ENCODE measurements at regions not wholly inside any gene's neighbourhood (a gene's known extent, or its start where the extent isn't known, plus 50 kb on each side); places are given as distances from the start of the nearest gene placed in this dataset.

DNA sequence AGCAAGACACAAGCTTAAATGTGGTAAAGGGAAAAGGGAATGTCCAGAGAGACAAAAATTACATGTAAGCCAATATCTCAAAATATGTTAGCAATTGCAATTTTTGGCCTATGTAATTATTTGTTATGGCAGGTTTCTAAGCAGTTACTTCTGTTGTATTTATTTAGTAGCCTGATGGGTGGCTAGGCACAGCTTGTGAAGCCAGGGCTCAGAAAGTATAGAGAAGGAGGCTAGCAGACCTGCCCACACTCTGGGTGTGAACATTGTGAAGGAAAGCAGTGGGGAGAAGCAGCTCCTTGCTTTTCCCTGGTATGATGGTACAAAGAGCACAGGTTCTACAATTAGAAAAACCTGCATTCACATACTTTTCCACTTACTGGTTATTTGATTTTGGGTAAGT lies 196.5 kb upstream of the PGR start:
- Mint-ChIP-seq H3K36me3 (no peaks in the 10 kb centered on the region), H3K9me3 (peaks cover 4 to 16% of the 10 kb centered on the region in 2 donors), H3K27ac (no peak overlapping the region)
- ATAC-seq, result no peak
- no peak for DNase-seq (ENCODE audit: low spot score in 2 of 2)

DNA sequence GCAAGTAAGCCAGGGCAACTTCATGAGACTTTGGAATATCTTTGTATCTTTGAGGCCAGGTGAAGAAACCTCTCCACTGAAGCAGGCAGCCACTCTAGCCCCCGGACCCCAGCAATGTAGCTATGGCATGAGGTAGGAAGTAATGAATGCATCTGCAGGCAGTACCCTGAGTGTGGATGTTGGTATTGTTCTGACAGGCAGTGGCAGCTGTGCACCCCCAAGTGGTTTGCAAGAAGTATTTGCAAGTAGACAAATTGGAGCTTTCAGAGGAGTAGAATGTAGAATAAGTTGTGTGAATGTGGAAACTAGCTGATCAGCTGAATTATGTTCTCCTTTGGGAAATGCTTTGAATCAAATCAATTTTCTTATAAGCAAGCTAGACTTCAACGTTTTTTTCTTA lies 194.4 kb upstream of the PGR start:
- no peaks in the 10 kb centered on the region for H3K36me3 Mint-ChIP-seq
- H3K27ac Mint-ChIP-seq, result no peak overlapping the region
- ATAC-seq (no peak), DNase-seq (ENCODE audit: low spot score in 2 of 2) (no peak)
- H3K9me3 Mint-ChIP-seq, result peaks cover 3 to 5% of the 10 kb centered on the region in 2 donors

DNA sequence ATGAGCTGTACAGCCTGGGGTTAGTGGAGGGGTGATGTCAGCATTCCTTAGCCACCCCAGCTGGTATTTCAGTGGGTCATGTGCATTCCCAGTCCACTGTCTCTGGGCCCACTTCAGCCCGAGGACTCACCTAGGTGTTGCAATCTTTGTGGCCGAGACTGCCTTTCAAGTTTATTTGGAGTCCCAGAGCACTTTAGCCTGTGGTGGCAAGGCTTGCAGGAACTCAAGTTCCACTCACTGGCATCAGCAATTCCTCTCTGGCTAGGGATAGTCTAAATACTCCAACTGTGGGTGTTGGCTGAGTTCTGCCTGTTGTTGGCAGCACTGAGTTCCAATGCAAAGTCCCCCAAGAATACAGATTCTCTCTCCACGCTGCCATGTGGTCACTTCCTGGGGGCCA lies 191.6 kb upstream of the PGR start:
- no peak for DNase-seq (ENCODE audit: low spot score in 2 of 2)
- Mint-ChIP-seq H3K9me3 (peaks cover 9 to 10% of the 10 kb centered on the region in 2 donors), H3K27ac (no peak overlapping the region), H3K36me3 (no peaks in the 10 kb centered on the region)
- no peak for ATAC-seq

DNA sequence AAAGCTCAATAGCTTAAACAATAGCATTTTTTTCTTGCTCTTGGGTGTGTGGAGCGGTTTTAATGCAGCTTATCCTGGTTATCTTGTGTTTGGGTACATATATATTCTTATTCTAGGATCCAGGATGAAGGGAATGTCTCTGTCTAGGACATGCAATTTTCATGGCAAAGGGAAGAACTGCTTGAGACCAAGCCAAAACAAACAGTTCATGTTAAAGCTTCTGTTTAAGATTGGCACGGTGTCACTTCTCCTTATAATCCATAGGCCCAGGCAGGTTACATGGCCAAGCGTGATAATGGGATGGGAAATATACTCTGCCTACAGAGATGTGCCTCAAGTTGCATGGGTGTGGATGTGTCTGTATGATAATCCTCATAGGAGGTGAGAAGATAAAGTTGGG lies 177.1 kb upstream of the PGR start:
- H3K36me3 Mint-ChIP-seq, result no peaks in the 10 kb centered on the region

DNA sequence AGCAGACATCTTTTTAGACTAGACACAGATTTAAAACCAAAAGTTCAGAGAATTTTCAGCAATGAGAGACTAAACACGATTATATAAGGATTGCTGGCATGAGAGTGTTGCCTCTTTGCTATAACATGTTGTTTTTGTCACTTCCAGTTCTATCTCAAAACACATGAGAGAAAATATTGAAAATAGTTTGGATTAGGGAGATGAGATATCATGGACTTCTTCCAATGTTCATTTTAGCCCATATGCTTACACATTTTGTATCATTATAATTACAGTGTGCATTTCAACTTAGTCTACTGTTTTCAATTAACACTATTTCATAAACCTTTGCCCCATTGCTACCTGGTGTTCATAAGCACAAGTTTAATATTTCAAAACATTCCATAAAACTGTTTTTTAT lies 175.9 kb upstream of the PGR start:
- no peaks in the 10 kb centered on the region for H3K36me3 Mint-ChIP-seq
- no peak for ATAC-seq
- peaks cover 0 to 2% of the 10 kb centered on the region in 2 donors for H3K9me3 Mint-ChIP-seq

More for the DNA sequence above, 177.1 kb upstream of the PGR start:
- Mint-ChIP-seq H3K27ac (no peak overlapping the region), H3K9me3 (peaks cover 4 to 5% of the 10 kb centered on the region in 2 donors)
- DNase-seq (ENCODE audit: low spot score in 2 of 2) (no peak), ATAC-seq (no peak)

DNA sequence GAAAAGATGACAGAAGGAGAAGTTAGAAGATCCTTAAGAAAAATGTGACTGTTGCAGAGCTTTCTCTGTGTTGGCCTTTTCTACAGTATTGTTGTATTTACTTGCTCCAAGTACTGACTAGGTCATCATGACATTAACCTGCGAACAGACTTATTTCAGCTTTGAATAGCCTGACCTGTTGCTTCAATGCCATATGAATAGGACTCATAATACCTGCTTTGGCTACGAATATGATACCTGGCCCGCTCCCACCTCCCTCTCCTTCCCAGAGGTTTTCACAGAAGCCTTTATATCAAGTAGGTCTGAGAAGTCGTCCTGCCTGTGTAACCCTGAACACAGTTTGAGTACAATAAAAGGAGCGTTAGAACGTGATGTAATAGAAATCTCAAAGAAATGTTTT lies 169.6 kb upstream of the PGR start:
- DNase-seq (ENCODE audit: low spot score in 2 of 2) (no peak), ATAC-seq (no peak)
- no peak overlapping the region for H3K27ac Mint-ChIP-seq
- H3K36me3 Mint-ChIP-seq, result peaks cover 0 to 11% of the 10 kb centered on the region in 2 donors
- peaks cover 10 to 23% of the 10 kb centered on the region in 2 donors for H3K9me3 Mint-ChIP-seq

More for the DNA sequence above, 175.9 kb upstream of the PGR start:
- DNase-seq (ENCODE audit: low spot score in 2 of 2), result no peak
- no peak overlapping the region for H3K27ac Mint-ChIP-seq

DNA sequence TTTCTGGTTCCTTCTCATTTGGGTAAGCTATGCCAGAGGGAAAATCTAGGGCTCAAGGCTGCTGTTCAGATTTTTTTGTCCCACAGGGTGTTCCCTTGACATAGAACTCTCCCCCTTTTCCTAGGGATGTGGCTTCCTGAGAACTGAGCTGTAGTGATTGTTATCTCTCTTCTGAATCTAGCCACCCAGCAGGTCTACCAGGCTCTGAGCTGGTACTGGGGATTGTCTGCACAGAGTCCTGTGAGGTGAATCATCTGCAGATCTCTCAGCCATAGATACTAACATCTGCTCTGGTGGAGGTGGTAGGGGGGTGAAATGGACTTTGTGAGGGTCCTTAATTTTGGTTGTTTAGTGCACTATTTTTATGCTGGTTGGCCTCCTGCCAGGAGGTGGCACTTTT lies 167.3 kb upstream of the PGR start:
- Mint-ChIP-seq H3K9me3 (peaks cover 18 to 29% of the 10 kb centered on the region in 2 donors), H3K36me3 (peaks cover 0 to 11% of the 10 kb centered on the region in 2 donors), H3K27ac (no peak overlapping the region)
- no peak for ATAC-seq
- DNase-seq (ENCODE audit: low spot score in 2 of 2), result no peak

DNA sequence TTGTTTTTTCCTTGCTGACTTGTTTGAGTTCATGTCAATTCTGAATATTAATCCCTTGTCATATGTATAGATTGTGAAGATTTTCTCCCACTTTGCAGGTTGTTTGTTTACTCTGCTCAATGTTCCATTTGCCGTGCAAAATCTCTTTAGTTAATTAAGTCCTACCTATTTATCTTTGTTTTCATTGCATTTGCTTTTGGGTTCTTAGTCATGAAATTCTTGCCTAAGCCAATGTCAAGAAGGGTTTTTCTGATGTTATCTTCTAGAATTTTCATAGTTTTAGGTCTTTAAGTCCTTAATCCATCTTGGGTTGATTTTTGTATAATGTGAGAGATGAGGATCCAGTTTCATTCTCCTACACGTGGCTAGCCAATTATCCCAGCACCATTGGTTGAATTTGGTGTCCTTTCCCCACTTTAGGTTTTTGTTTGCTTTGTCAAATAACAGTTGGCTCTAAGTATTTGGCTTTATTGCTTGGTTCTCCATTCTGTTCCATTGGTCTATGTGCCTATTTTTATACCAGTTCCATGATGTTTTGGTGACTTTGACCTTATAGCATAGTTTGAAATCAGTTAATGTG lies 163.1 kb upstream of the PGR start:
- DNase-seq (ENCODE audit: low spot score in 2 of 2), result no peak
- no peak for ATAC-seq
- Mint-ChIP-seq H3K9me3 (peaks cover 22 to 26% of the 10 kb centered on the region in 2 donors), H3K36me3 (peaks cover 0 to 11% of the 10 kb centered on the region in 2 donors), H3K27ac (no peak overlapping the region)

DNA sequence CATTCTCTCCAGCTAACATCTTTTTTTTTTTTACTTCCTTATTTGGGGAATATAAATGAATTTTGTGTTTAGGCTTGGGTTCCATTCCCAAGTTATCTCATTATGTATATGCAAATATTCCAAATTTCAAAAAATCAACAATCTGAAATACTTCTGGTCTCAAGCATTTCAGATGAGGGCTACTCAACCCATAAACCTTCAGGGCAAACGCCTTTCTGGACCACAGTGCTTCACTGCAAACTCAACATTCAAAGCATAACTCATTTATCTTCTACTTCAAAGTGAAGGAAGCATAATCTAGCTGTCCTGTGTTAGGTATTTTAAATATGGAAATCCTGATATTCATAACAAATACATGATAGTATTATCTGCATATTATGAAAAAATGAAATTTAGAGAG lies 161.7 kb upstream of the PGR start:
- H3K27ac Mint-ChIP-seq, result no peak overlapping the region
- DNase-seq (ENCODE audit: low spot score in 2 of 2), result no peak
- peaks cover 22 to 26% of the 10 kb centered on the region in 2 donors for H3K9me3 Mint-ChIP-seq
- no peak for ATAC-seq
- peaks cover 0 to 11% of the 10 kb centered on the region in 2 donors for H3K36me3 Mint-ChIP-seq

DNA sequence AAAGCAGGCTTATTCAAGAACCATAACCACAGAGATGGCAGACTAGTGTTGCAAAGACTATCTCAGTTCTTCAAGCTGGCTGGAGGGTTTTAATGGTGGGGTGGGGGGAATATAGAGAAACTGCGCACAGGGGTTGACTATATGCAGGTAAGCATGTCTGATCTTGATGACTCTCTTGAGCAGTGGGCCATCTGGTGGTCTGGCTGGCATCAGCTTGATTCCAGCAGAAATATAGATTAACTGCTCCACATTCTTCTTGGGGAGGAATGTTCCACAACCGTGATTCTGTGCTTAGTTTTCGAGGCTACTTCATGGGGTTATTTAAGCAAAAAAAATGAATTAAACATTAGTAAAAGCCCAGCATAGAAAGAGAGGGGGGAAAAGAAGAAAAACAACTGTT lies 158.8 kb upstream of the PGR start:
- ATAC-seq (no peak), DNase-seq (ENCODE audit: low spot score in 2 of 2) (no peak)
- Mint-ChIP-seq H3K9me3 (peaks cover 7 to 21% of the 10 kb centered on the region in 2 donors), H3K36me3 (no peaks in the 10 kb centered on the region), H3K27ac (no peak overlapping the region)

DNA sequence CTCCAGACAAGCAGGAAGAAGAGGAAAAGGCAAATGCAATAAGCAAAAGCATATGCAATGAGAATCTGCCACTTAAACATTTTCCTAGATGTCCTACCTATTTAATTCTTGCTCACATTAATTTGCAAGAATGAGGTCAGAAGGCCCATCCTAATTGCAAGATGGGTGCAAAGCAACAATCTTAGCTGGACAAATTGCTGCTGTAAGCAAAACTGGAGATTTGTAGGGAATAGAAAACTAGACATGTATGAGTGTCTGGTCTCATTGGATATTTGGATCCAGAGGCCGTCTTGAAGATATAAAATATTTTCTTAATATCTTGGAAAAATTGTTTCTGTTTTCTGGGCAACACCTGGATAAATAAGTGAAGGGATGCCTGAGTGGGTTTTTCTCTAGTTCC lies 150.1 kb upstream of the PGR start:
- DNase-seq (ENCODE audit: low spot score in 2 of 2) (no peak), ATAC-seq (no peak)
- Mint-ChIP-seq H3K9me3 (peaks cover 15% of the 10 kb centered on the region in 2 donors), H3K27ac (no peak overlapping the region), H3K36me3 (no peaks in the 10 kb centered on the region)

DNA sequence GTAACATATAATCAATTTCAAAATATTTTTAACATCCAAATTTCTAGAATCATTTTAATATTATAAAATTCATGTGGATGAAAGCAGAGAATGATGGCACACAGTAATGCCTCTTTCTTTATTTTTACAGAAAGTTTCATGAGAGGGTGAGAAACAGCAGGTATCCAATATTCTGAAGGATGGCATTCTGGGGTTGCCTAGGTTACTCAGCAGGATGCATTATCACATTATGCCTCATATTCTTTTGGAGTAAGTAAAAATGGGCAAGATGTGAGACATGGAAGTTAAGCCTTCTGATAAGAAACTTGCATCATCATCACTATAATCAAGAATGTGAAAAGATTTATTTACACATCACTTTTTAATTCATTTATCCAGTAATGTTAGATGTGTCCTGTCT lies 148.7 kb upstream of the PGR start:
- Mint-ChIP-seq H3K27ac (no peak overlapping the region), H3K36me3 (no peaks in the 10 kb centered on the region), H3K9me3 (peaks cover 15 to 20% of the 10 kb centered on the region in 2 donors)
- ATAC-seq, result no peak
- DNase-seq (ENCODE audit: low spot score in 2 of 2), result no peak

DNA sequence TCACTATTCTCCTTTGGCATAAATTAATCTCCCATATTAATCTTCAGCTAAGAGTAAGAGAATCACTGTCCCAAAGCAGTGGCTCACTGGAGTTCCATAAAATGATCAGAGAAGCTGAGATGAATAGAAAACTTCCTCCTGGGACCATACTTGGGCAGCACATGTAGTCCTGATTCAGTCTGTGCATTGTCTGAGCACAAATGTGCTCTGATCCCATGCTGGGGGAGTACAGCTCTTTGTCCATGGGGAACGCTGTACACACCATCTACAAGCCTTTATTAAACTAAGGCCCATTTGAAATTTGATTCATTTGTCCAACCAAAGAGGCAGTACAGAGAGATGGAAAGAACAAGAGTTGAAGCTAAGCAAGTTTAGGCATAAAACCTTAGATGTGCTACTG lies 147.4 kb upstream of the PGR start:
- Mint-ChIP-seq H3K27ac (no peak overlapping the region), H3K9me3 (peaks cover 20 to 28% of the 10 kb centered on the region in 2 donors), H3K36me3 (no peaks in the 10 kb centered on the region)
- ATAC-seq (no peak), DNase-seq (ENCODE audit: low spot score in 2 of 2) (no peak)

DNA sequence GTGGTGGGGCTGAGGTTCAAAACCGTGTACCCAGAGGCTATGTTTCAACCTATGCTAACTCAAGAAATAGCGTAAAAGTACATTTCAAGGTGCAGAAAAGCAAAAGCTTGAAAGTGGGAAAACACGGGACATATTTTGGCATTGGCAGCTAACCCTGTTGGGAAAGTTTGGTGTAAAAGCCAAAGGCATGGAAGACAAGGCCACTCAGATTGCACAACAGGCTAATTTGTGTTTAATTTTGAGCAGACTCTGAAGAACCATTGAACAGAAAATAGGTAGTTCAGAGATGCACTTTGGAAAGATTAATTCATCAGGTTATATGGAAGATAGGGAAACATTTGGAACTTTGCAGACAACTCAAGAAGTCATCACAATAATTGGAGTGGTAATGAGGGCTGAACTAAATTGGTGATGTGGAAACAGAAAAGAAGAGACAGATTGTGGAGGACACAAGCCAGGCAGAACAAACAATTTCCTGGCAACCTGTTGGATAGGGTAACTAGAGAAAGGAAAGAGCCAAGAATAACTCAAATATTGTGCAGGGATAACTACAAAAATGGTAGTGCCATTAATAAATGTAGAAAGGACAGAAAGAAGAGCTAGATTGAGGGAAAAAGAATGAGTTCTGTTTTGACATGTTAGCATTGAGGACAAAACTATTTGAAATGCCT lies 140.5 kb upstream of the PGR start:
- ATAC-seq, result no peak
- no peak for DNase-seq (ENCODE audit: low spot score in 2 of 2)
- Mint-ChIP-seq H3K36me3 (no peaks in the 10 kb centered on the region), H3K27ac (no peak overlapping the region), H3K9me3 (peaks cover 13 to 34% of the 10 kb centered on the region in 2 donors)

DNA sequence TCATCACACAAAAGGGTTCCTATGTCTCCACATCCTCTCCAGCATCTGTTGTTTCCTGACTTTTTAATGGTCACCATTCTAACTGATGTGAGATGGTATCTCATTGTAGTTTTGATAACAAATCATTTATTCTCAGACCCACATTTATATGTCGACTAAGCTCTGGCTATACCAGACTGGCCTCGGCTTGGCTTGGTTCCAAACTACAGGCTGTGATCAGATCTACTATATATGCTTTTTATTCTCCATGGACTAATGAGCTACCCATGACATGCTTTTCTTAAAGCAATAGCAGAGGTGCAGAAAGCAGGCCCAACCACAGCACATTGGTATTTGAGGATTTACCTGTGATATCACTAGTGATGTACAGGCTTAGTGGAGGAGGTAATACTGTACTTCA lies 139.8 kb upstream of the PGR start:
- peaks cover 18 to 39% of the 10 kb centered on the region in 2 donors for H3K9me3 Mint-ChIP-seq

DNA sequence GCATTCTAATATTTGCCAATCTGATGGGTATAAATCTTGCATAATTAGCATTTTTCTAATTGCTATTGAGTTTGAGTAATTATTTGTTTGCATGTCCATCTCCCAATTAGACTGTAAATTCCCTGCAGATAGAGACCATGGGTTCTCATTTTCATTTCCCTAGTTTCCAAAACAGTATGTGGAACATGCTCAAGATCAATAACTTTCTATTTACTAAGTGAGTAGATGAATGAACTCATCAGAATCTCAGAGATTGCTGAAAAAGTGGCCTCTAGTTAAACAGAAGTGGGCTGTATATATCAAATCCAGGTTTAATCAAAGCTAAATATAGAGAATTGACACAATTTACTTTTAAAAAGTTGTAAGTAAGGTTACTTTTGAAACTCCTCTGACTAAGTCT lies 138.0 kb upstream of the PGR start:
- ATAC-seq (no peak), DNase-seq (ENCODE audit: low spot score in 2 of 2) (no peak)
- H3K27ac Mint-ChIP-seq, result no peak overlapping the region
- peaks cover 18 to 30% of the 10 kb centered on the region in 2 donors for H3K9me3 Mint-ChIP-seq
- H3K36me3 Mint-ChIP-seq, result no peaks in the 10 kb centered on the region

More for the DNA sequence above, 139.8 kb upstream of the PGR start:
- H3K36me3 Mint-ChIP-seq, result no peaks in the 10 kb centered on the region
- ATAC-seq, result no peak
- H3K27ac Mint-ChIP-seq, result no peak overlapping the region
- no peak for DNase-seq (ENCODE audit: low spot score in 2 of 2)

DNA sequence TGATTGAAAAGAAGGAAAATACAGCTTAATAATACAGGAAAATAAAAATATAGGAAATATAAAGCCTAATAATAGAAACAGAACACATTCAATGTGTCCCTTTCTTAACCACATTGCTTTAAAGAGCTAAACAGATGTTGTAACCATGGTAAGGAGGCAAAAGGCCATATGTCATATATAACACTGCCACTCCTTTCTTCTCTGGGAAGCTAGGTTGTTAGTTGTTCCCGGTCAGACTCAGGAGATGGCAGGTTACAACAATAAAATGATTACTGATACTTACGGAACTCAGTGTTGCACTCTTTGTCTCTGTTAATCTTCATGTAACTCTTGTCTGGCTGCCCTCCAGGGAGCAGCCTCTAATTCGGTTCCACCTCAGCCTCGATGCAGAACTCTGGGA lies 134.7 kb upstream of the PGR start:
- ATAC-seq (no peak), DNase-seq (ENCODE audit: low spot score in 2 of 2) (no peak)
- H3K36me3 Mint-ChIP-seq, result no peaks in the 10 kb centered on the region
- no peak overlapping the region for H3K27ac Mint-ChIP-seq
- peaks cover 5 to 14% of the 10 kb centered on the region in 2 donors for H3K9me3 Mint-ChIP-seq

DNA sequence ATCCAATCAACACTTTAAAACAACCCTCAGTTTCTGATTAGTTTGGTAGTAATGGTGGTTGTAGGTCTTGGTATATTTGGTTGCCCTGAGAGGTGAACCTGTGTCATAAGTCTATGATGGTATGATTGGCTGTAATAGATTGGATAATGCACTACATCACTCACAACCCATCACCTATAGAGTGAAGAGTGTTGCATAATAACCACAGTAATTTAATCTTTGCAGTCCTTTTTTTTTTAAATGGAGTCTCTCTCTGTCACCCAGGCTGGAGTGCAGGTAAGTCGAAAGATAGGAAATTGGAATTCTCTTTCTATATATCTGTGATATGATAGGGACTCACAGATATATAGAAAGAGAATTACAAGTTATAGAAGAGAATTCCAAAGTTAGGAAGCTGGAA lies 133.4 kb upstream of the PGR start:
- ATAC-seq (no peak), DNase-seq (ENCODE audit: low spot score in 2 of 2) (no peak)
- peaks cover 5 to 10% of the 10 kb centered on the region in 2 donors for H3K9me3 Mint-ChIP-seq
- H3K27ac Mint-ChIP-seq, result no peak overlapping the region
- no peaks in the 10 kb centered on the region for H3K36me3 Mint-ChIP-seq

Measured in activated naive CD4-positive, alpha-beta T cell treated with anti-CD3 and anti-CD28 coated beads, Interleukin-2, amount 50 U/mL, for 72 hours (primary cell).